Activated T-helper 2 cell treated with anti-CD3 and anti-CD28 coated beads, Interferon-gamma antibody, Interleukin-2, Interleukin-4, amounts not matched to agents 10 μg/mL and 5 μg/mL and 100 μg/mL, durations not matched to agents 14 hours and 24 hours and 36 hours (primary cell): ENCODE measurements at regions not wholly inside any gene's neighbourhood (a gene's known extent, or its start where the extent isn't known, plus 50 kb on each side); places are given as distances from the start of the nearest gene placed in this dataset.

Source experiments
- DNase-seq: peaks from one replicate; pipeline ENCODE4 v3.0.0; 2021; ENCODE audit warnings: low spot score
- H3K27ac Mint-ChIP-seq: one replicate; pipeline ENCODE4 v1.8.0; 2021; ENCODE audit warnings: mixed read lengths
- H3K27me3 Mint-ChIP-seq: one replicate; pipeline ENCODE4 v1.8.0; 2021; ENCODE audit warnings: low read depth, mixed read lengths
- H3K36me3 Mint-ChIP-seq: one replicate; pipeline ENCODE4 v1.8.0; 2021; ENCODE audit warnings: low read depth, mixed read lengths
- H3K4me1 Mint-ChIP-seq: one replicate; pipeline ENCODE4 v1.8.0; 2021; ENCODE audit warnings: low read depth, mixed read lengths
- H3K4me3 Mint-ChIP-seq: one replicate; pipeline ENCODE4 v1.8.0; 2021; ENCODE audit warnings: low read depth, mild to moderate bottlenecking, moderate library complexity, mixed read lengths
- H3K9me3 Mint-ChIP-seq: one replicate; pipeline ENCODE4 v1.8.0; 2021; ENCODE audit warnings: mixed read lengths
- intact Hi-C: fragments of 100-400 bp; cut with micrococcal nuclease; formaldehyde crosslinking; loops from one replicate; pipeline ENCODE4 v1.15.1; 2023

DNA sequence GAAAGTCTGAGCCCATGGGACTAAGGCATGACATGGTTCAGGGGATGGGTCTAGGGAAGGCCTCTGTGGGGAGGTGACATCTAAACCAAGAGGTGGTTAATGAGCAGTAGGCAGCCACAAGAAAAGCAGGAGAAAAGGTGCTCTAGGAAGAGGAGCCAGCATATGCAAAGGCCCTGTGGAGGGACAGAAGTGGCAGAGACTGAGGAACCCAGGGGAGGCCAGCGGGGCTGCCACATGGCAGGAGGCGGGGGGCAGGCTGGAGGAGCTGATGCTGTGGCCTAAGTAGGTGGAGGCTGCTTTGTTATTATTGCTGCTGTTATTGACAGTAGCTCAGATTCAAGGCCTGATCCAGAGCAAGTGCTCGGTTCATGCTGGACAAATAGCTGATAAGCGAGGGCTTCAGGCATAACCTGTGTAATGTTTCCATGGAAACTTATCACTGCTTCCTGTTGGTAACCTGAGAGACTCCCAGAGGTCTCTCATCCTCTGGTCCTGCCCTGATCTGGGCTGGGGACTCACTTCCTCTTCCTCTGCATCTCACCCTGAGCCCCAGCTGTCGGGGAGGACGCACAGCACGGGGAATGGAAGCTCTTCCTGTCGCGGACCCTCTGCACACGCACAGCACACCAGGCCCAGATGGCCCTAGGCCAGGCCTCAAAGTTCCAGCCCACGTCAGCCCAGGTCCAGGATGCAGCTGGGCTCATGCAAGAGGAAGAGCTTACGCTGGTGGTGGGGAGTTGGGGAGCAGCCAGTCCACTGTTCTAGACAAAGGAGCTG is 75.2 kb upstream of the TP53I11 start:
- Mint-ChIP-seq H3K36me3 (no peaks in the 10 kb centered on the region), H3K27me3 (peaks cover 5% of the 10 kb centered on the region), H3K9me3 (no peaks in the 10 kb centered on the region), H3K4me3 (no peak overlapping the region), H3K27ac (no peak overlapping the region), H3K4me1 (no peaks in the 10 kb centered on the region)
- intact Hi-C loops: no loop called here
- DNase-seq: no peak

DNA sequence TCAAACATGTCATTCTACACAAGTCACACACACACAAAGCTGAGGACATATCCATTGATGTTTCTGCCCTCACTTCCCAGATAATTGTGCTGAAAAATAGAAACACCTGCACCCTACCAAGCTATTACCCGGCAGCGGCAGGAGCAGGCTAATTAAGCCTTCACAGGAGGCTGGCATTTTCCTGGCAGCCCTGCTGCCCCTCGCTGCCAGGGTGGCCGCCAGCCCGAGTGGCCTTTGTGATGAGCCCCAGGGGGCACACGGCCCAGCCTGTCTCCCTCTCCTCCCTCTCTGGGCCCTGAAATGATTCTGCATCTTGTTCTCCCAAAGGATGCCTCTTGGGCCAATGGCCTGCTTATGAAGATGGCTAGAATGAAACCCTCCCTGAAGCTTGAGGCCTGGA is 76.2 kb upstream of the TP53I11 start:
- intact Hi-C loops: no loop called here
- Mint-ChIP-seq H3K27me3 (peaks cover 7% of the 10 kb centered on the region), H3K36me3 (no peaks in the 10 kb centered on the region), H3K4me1 (no peaks in the 10 kb centered on the region), H3K4me3 (no peak overlapping the region), H3K9me3 (no peaks in the 10 kb centered on the region), H3K27ac (no peak overlapping the region)
- DNase-seq: no peak

DNA sequence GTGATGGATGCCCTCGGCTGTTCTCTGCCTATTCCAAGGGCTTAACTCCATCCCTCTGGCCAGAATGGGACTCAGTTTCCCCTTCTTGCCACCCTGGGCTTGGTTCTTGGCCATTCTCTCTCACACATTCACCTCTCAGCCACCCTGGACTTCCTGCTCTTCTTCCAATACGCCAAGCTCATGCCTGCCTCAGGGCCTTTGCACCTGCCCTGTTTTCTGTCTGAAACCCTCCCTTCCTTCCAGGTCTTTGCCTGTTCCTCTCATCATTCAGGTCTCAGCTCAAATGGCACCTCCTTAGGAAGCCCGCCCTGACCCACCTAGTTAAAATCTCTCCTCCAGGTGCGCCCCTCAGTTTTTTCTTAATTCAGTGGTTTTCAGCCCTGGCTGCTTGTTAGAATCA is 76.6 kb upstream of the TP53I11 start:
- DNase-seq: no peak
- Mint-ChIP-seq H3K4me3 (no peak overlapping the region), H3K27me3 (peaks cover 8% of the 10 kb centered on the region), H3K4me1 (no peaks in the 10 kb centered on the region), H3K27ac (no peak overlapping the region), H3K36me3 (no peaks in the 10 kb centered on the region), H3K9me3 (no peaks in the 10 kb centered on the region)
- intact Hi-C loops: no loop called here

DNA sequence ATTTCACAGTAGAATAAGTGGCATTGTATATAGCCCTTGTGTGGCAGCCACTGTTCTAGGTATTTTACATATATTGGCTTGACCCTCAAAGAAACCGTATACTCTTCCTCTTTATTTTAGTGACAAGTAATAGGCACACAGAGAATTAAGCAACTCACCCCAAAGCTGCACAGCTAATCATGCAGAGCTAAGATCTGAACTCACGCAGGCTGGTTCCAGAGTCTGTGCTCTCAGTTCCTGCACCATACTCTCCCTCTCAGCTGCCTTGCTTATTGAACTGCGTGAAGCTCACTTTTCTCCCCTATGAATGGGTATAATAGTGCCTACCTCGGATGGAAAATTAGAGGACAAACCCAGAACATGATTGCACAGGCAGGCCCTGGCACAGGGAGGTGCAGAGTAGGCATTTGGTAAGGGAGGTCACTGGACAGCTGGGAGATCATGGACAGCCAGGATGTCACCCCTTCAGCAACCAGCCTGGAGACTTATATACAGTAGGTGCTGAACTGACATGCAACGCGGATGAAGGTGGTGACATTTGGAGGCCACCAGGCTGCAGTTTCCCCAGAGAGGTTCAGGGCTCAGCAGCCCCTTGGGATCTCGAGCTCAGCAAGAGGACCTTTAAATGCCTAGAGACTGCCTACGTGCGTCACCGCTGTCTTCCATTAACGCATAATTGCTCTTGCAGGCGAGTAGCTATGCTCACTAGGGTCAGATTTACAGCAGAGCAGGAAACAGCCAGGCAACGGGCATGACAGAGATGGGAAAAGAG is 78.4 kb upstream of the TP53I11 start:
- intact Hi-C loops: no loop called here
- Mint-ChIP-seq H3K27ac (no peak overlapping the region), H3K9me3 (no peaks in the 10 kb centered on the region), H3K4me3 (no peak overlapping the region), H3K4me1 (no peaks in the 10 kb centered on the region), H3K27me3 (peaks cover 14% of the 10 kb centered on the region), H3K36me3 (no peaks in the 10 kb centered on the region)
- no peak for DNase-seq

DNA sequence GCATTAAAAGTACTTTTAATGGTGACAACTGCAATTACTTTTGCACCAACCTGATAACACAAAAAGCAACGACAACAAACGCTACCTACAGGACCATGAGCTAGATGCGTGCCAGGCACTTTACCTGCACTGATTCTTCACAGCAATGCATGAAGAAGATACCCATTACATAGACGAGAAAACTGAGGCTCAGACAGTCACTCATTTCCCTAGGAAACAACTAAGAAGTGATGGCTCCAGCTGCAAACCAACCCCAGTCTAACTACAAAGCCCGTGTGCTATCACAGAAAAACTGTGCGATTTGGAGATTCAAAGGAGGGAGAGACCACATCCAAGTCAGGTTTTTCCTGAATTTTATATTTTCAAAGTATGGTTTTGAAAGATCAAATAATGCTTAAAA is 80.1 kb upstream of the TP53I11 start:
- H3K36me3 Mint-ChIP-seq: no peaks in the 10 kb centered on the region
- intact Hi-C loops: no loop called here

DNA sequence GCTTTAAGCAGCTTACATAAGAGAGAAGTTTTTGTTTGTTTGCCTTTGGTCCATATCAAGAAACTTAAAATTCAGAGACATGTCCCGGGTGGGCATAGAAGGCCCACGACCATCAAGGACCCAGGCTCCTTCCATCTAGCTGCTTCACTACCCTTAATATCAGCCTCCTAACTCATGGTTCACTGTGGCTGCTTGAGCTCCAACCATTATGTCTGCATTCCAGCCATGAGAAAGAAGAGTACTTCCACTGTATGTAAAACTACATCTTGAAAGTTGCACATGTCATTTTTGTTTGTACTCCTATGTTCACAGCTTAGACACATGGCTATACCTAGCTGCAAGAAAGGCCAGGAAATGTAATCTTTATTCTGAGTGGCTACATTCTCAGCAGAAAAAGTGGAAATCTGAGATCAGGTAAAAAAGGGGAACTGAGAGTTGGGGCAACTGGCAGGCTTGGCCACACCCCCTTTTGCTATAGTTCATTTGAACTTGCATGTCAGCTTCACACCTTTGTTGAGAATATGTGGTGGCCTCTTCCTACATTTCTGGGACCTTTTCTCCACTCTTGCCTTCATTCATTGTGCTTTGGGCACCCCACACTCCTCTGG is 81.3 kb upstream of the TP53I11 start:
- Mint-ChIP-seq H3K36me3 (no peaks in the 10 kb centered on the region), H3K27ac (no peak overlapping the region), H3K9me3 (no peaks in the 10 kb centered on the region), H3K4me1 (no peaks in the 10 kb centered on the region), H3K27me3 (peaks cover 14% of the 10 kb centered on the region), H3K4me3 (no peak overlapping the region)
- intact Hi-C loops: no loop called here
- no peak for DNase-seq

More for the DNA sequence above, 80.1 kb upstream of the TP53I11 start:
- H3K27ac Mint-ChIP-seq: no peak overlapping the region
- no peak overlapping the region for H3K4me3 Mint-ChIP-seq
- DNase-seq: no peak
- H3K4me1 Mint-ChIP-seq: no peaks in the 10 kb centered on the region
- H3K9me3 Mint-ChIP-seq: no peaks in the 10 kb centered on the region
- H3K27me3 Mint-ChIP-seq: peaks cover 14% of the 10 kb centered on the region

DNA sequence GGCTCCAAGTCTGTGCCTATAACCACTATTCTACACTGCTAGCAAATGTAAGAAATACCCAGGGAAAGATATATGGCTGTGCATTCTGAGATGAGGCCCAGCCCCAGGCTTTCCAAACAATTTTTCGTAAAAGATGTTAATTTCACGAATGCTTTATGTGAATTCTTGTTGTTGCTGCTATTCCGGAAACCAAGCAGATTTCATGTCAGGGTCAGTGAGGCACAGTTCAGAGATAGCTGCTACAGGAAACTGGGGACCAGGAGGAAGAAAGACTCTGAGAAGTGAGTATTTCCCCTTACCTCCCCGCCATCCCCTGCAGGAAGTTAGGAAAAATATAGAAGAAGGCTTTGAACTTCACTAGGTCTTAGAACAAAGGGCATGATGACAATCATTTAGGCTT is 84.7 kb upstream of the TP53I11 start:
- H3K4me3 Mint-ChIP-seq: no peak overlapping the region
- H3K9me3 Mint-ChIP-seq: no peaks in the 10 kb centered on the region
- H3K27me3 Mint-ChIP-seq: peaks cover 10% of the 10 kb centered on the region
- no peak for DNase-seq
- H3K36me3 Mint-ChIP-seq: no peaks in the 10 kb centered on the region
- intact Hi-C loops: no loop called here
- H3K27ac Mint-ChIP-seq: no peak overlapping the region
- no peaks in the 10 kb centered on the region for H3K4me1 Mint-ChIP-seq

DNA sequence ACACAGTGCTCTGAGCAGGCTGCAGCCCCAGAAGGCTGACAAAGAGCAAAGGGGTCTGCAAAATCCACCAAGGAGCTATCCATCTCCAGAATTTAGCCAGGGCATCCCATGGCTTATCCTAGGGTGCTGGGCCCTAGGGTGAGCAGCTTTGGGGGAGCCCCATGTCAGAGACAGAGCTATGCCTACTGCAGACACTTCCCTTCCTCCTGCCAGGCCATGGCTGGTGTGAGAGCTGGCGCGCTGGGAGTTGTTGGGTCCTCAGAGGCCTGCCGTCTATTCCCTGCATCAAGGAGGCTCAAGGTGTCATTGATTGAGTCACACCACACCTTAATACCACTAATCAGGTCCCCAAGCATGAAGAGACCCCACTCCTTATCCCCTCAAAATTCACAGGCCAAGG is 85.3 kb upstream of the TP53I11 start:
- Mint-ChIP-seq H3K36me3 (no peaks in the 10 kb centered on the region), H3K4me1 (no peaks in the 10 kb centered on the region), H3K4me3 (no peak overlapping the region), H3K27ac (no peak overlapping the region), H3K27me3 (peaks cover 10% of the 10 kb centered on the region), H3K9me3 (no peaks in the 10 kb centered on the region)
- DNase-seq: no peak
- intact Hi-C loops: no loop called here

DNA sequence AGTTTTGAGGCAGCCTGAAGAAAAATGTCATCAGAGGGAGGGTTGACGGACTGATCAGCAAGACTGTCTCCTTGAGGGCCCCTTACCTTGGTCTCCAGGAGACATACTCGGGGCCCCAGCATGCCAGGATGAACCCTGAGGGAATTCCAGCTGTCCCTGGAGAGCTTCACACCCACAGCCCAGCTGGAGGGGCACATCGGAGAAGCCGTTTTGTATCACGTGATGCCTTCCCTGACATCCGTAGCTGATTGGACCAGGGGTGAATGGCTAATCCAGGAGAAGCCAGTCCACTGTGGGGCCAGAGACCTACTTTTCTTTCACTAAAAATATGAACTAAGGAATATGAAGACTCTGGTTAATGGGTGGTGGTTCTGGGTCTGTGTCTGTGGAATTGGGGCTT is 86.0 kb upstream of the TP53I11 start:
- no peak overlapping the region for H3K4me3 Mint-ChIP-seq
- no peak overlapping the region for H3K27ac Mint-ChIP-seq
- intact Hi-C loops: no loop called here
- no peaks in the 10 kb centered on the region for H3K36me3 Mint-ChIP-seq
- DNase-seq: no peak
- no peaks in the 10 kb centered on the region for H3K9me3 Mint-ChIP-seq
- peaks cover 7% of the 10 kb centered on the region for H3K27me3 Mint-ChIP-seq
- H3K4me1 Mint-ChIP-seq: no peaks in the 10 kb centered on the region

DNA sequence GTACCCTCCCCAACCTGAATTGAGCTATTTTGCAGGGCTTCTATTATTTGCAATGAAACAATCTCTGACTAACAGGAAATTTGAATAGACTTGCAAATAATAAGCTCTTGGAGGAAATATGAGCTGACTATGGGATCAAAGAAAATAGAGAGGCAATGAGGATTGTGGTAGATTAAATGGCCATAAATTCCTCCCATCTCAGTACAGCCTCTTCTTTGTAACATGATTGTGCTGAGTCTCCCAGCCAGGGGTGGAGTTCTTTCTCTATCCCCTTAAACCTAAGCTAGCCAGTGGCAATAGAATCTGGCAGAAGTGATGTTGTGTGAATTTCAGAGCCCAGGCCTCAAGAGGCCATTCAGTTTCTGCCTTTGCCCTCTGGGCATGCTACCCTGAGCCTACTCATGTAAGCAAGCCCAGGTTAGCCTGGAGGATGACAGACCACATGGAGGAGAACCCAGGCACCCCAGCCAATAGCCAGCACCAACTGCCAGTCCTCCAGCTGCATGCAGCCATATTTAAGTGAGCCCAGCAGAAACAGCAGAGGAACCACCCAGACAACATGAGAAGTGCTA is 86.8 kb upstream of the TP53I11 start:
- Mint-ChIP-seq H3K36me3 (no peaks in the 10 kb centered on the region), H3K4me1 (no peaks in the 10 kb centered on the region), H3K9me3 (no peaks in the 10 kb centered on the region), H3K4me3 (no peak overlapping the region), H3K27ac (no peak overlapping the region), H3K27me3 (peaks cover 3% of the 10 kb centered on the region)
- intact Hi-C loops: no loop called here
- DNase-seq: no peak

DNA sequence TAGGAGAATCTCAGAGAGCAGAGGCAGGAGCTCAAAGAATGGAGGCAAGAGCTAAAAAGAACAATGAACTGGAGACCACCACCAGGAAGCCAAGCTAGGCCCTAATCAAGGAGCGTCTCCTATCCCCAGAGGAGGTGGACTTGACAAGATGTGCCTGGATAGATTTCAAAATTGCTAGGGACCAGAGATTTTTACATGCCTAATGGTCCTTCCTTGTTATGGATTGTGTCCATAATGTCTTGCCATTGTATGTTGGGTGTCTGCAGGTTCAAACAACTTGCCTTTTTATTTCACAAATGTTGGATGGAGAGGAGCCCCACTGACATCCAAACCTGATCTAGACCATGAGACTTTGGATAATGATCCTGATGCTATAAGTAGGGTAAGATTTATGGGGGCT is 88.2 kb upstream of the TP53I11 start:
- no peaks in the 10 kb centered on the region for H3K4me1 Mint-ChIP-seq
- DNase-seq: no peak
- no peak overlapping the region for H3K27ac Mint-ChIP-seq
- intact Hi-C loops: no loop called here
- no peaks in the 10 kb centered on the region for H3K36me3 Mint-ChIP-seq
- H3K9me3 Mint-ChIP-seq: no peaks in the 10 kb centered on the region
- H3K4me3 Mint-ChIP-seq: no peak overlapping the region
- no peaks in the 10 kb centered on the region for H3K27me3 Mint-ChIP-seq

DNA sequence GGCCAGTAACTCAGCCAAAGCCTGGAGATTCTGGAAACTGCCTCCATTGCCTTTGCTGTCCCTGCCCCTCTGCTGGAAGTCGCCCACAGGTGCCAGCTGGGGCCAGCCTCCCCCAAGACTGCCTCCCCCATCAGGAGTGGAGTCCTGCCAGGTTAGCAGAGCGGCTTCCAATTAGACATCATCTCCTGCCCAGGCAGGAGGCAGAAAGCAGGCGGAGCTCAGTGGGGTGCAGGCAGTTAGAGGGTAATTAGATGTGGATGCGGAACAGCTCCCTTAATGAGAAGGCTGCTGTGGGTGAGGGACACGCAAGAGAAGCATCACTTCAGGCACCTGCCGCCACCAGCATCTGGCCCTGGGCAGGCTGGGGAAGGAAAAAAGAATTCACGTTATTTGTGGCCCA is 90.9 kb upstream of the TP53I11 start:
- no peak overlapping the region for H3K4me3 Mint-ChIP-seq
- no peaks in the 10 kb centered on the region for H3K9me3 Mint-ChIP-seq
- H3K27ac Mint-ChIP-seq: no peak overlapping the region
- H3K4me1 Mint-ChIP-seq: peaks cover 3% of the 10 kb centered on the region
- no peaks in the 10 kb centered on the region for H3K36me3 Mint-ChIP-seq
- DNase-seq: no peak
- intact Hi-C loops: no loop called here
- H3K27me3 Mint-ChIP-seq: no peaks in the 10 kb centered on the region

DNA sequence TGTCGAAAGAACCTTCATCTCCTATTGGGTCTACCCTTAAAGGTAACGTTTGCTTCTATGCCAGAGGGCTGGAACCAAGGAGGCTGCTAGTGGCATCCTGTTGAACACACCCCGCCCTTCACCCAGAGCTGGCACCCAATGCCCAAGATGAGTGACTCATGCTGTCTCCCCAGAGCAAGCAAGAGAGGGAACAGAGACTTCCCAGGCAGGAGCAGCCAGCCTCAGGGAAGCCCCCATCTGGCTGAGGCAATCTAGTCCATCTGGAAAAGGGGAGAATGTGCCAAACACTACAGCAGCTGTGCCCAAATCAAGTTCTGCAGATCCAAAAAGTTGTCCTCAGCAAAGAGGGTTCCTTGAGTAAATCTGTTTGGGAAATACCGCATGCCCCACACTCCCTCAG is 91.9 kb upstream of the TP53I11 start:
- Mint-ChIP-seq H3K4me3 (no peak overlapping the region), H3K36me3 (no peaks in the 10 kb centered on the region), H3K27me3 (no peaks in the 10 kb centered on the region), H3K27ac (no peak overlapping the region), H3K9me3 (no peaks in the 10 kb centered on the region), H3K4me1 (peaks cover 3% of the 10 kb centered on the region)
- intact Hi-C loops: no loop called here
- DNase-seq: no peak
